Astrocyte (in vitro differentiated cells and primary cell): ENCODE measurements at regions not wholly inside any gene's neighbourhood (a gene's known extent, or its start where the extent isn't known, plus 50 kb on each side); places are given as distances from the start of the nearest gene placed in this dataset.

Experiments
- DNase-seq: peaks from one replicate; pipeline ENCODE4 v3.0.0-alpha.2; 2010; ENCODE audit warnings: low read depth
- FAIRE-seq: peaks from 2 replicates; lab custom pipeline; 2011; peaks lifted over from hg19 to GRCh38; lab: Jason Lieb, UNC
- H2AFZ ChIP-seq: 2 replicates; pipeline ENCODE4 v1.6.0; 2012; ENCODE audit warnings: low read depth, low read length, inconsistent platforms
- H3K27ac ChIP-seq: 2 replicates; pipeline ENCODE4 v1.5.1; 2011; ENCODE audit warnings: low read depth, low read length, inconsistent platforms
- H3K27me3 ChIP-seq: 2 replicates; pipeline ENCODE4 v1.6.0; 2011; ENCODE audit warnings: low read length, inconsistent platforms; ENCODE audit not compliant: insufficient read depth
- H3K36me3 ChIP-seq: 2 replicates; pipeline ENCODE4 v1.5.1; 2011; ENCODE audit warnings: low read length, inconsistent platforms; ENCODE audit not compliant: insufficient read depth
- H3K4me1 ChIP-seq: 2 replicates; pipeline ENCODE4 v1.5.1; 2011; ENCODE audit warnings: low read length, inconsistent platforms; ENCODE audit not compliant: insufficient read depth
- H3K4me2 ChIP-seq: 2 replicates; pipeline ENCODE4 v1.6.0; 2012; ENCODE audit warnings: low read length, inconsistent platforms
- H3K4me3 ChIP-seq: 2 replicates; pipeline ENCODE4 v1.5.1; 2011; ENCODE audit warnings: low read depth, mild to moderate bottlenecking, low read length, inconsistent platforms; ENCODE audit not compliant: insufficient read depth
- H3K79me2 ChIP-seq: 2 replicates; pipeline ENCODE4 v1.6.0; 2012; ENCODE audit warnings: mild to moderate bottlenecking, low read length, inconsistent platforms; ENCODE audit not compliant: insufficient read depth
- H3K9ac ChIP-seq: 2 replicates; pipeline ENCODE4 v1.6.0; 2012; ENCODE audit warnings: mild to moderate bottlenecking, low read length, inconsistent platforms
- H3K9me3 ChIP-seq: 2 replicates; pipeline ENCODE4 v1.5.1; 2012; ENCODE audit warnings: low read depth, mild to moderate bottlenecking, low read length, inconsistent platforms; ENCODE audit not compliant: insufficient read depth
- H4K20me1 ChIP-seq: 2 replicates; pipeline ENCODE4 v1.6.0; 2012; ENCODE audit warnings: low read length, inconsistent platforms; ENCODE audit not compliant: insufficient read depth
- H3K27ac Mint-ChIP-seq: one replicate; pipeline ENCODE4 v1.8.0; 2021; ENCODE audit warnings: mild to moderate bottlenecking, mixed read lengths; ENCODE audit not compliant: unreplicated experiment
- H3K27me3 Mint-ChIP-seq: one replicate; pipeline ENCODE4 v1.8.0; 2021; ENCODE audit warnings: low read depth, mixed read lengths; ENCODE audit not compliant: unreplicated experiment
- H3K36me3 Mint-ChIP-seq: one replicate; pipeline ENCODE4 v1.8.0; 2021; ENCODE audit warnings: low read depth, mixed read lengths; ENCODE audit not compliant: unreplicated experiment
- H3K4me1 Mint-ChIP-seq: one replicate; pipeline ENCODE4 v1.8.0; 2021; ENCODE audit warnings: low read depth, mixed read lengths; ENCODE audit not compliant: unreplicated experiment
- H3K4me3 Mint-ChIP-seq: one replicate; pipeline ENCODE4 v1.8.0; 2021; ENCODE audit warnings: mild to moderate bottlenecking, moderate library complexity, mixed read lengths; ENCODE audit not compliant: unreplicated experiment
- H3K9me3 Mint-ChIP-seq: one replicate; pipeline ENCODE4 v1.8.0; 2021; ENCODE audit warnings: mild to moderate bottlenecking, mixed read lengths; ENCODE audit not compliant: unreplicated experiment
- CTCF ChIP-seq: IDR thresholded peaks from 2 replicates; pipeline ENCODE4 v1.5.1; 2011; ENCODE audit warnings: low read depth, mild to moderate bottlenecking, inconsistent platforms, low read length, moderate library complexity; ENCODE audit not compliant: insufficient read depth
- EZH2 ChIP-seq: IDR thresholded peaks from 2 replicates; pipeline ENCODE4 v1.6.1; 2012; ENCODE audit warnings: mild to moderate bottlenecking, low read length, inconsistent platforms; ENCODE audit not compliant: insufficient read depth

GRCh38 chr10:78458983-78459638, 425.4 kb downstream of the RPS24 start:
- peak overlapping the region; percentile 30 for H3K4me2 ChIP-seq
- no peaks in the 10 kb centered on the region for H4K20me1 ChIP-seq
- H3K4me1 Mint-ChIP-seq, result peaks cover 27% of the 10 kb centered on the region
- H2AFZ ChIP-seq, result no peak overlapping the region
- FAIRE-seq (peak; percentile 91), DNase-seq (peak; percentile 91)
- peaks cover 3% of the 10 kb centered on the region for H3K9me3 Mint-ChIP-seq
- no peaks in the 10 kb centered on the region for H3K9me3 ChIP-seq
- no peak overlapping the region for H3K4me3 ChIP-seq
- H3K9ac ChIP-seq, result no peak overlapping the region
- H3K36me3 ChIP-seq, result no peaks in the 10 kb centered on the region
- no peaks in the 10 kb centered on the region for H3K79me2 ChIP-seq
- H3K27ac Mint-ChIP-seq, result peak overlapping the region; percentile 6
- peaks cover 39% of the 10 kb centered on the region for H3K27me3 Mint-ChIP-seq
- no peak for TF ChIP-seq CTCF
- no peak for TF ChIP-seq EZH2
- H3K4me1 ChIP-seq, result peaks cover 29% of the 10 kb centered on the region
- H3K27ac ChIP-seq, result peak overlapping the region; percentile 59
- peaks cover 12% of the 10 kb centered on the region for H3K27me3 ChIP-seq
- no peaks in the 10 kb centered on the region for H3K36me3 Mint-ChIP-seq
- no peak overlapping the region for H3K4me3 Mint-ChIP-seq

GRCh38 chr10:78459639-78460037, 426.0 kb downstream of the RPS24 start:
- Mint-ChIP-seq H3K9me3 (peaks cover 3% of the 10 kb centered on the region), H3K27me3 (peaks cover 37% of the 10 kb centered on the region), H3K4me1 (peaks cover 24% of the 10 kb centered on the region), H3K36me3 (no peaks in the 10 kb centered on the region), H3K4me3 (no peak overlapping the region), H3K27ac (peak overlapping the region; percentile 6)
- TF ChIP-seq CTCF, result no peak
- TF ChIP-seq EZH2, result no peak
- DNase-seq (no peak), FAIRE-seq (no peak)
- Histone ChIP-seq H4K20me1 (no peaks in the 10 kb centered on the region), H3K79me2 (no peaks in the 10 kb centered on the region), H3K36me3 (no peaks in the 10 kb centered on the region), H3K4me1 (peaks cover 29% of the 10 kb centered on the region), H3K9ac (no peak overlapping the region), H3K4me2 (peak overlapping the region; percentile 30), H3K9me3 (no peaks in the 10 kb centered on the region), H3K27me3 (peaks cover 7% of the 10 kb centered on the region), H2AFZ (no peak overlapping the region), H3K27ac (peak overlapping the region; percentile 59), H3K4me3 (no peak overlapping the region)

- Mint-ChIP-seq H3K9me3 (no peaks in the 10 kb centered on the region), H3K27me3 (peaks cover 32% of the 10 kb centered on the region), H3K4me3 (no peak overlapping the region), H3K36me3 (no peaks in the 10 kb centered on the region), H3K4me1 (peaks cover 21% of the 10 kb centered on the region), H3K27ac (no peak overlapping the region)
- H3K27ac ChIP-seq, result no peak overlapping the region
- no peak overlapping the region for H3K4me2 ChIP-seq
- H3K9ac ChIP-seq, result no peak overlapping the region
- no peaks in the 10 kb centered on the region for H3K36me3 ChIP-seq
- H3K79me2 ChIP-seq, result no peaks in the 10 kb centered on the region
- no peak overlapping the region for H2AFZ ChIP-seq
- no peak for FAIRE-seq
- peaks cover 4% of the 10 kb centered on the region for H3K27me3 ChIP-seq
- no peaks in the 10 kb centered on the region for H3K9me3 ChIP-seq
- H4K20me1 ChIP-seq, result no peaks in the 10 kb centered on the region
- TF ChIP-seq CTCF (no peak), EZH2 (no peak)
- H3K4me1 ChIP-seq, result peaks cover 29% of the 10 kb centered on the region
- no peak for DNase-seq
- H3K4me3 ChIP-seq, result no peak overlapping the region
Observed at GRCh38 chr10:78460204-78460603, 426.5 kb downstream of the RPS24 start.
